Dermis blood vessel endothelial cell (primary cell): ENCODE measurements at regions not wholly inside any gene's neighbourhood (a gene's known extent, or its start where the extent isn't known, plus 50 kb on each side); places are given as distances from the start of the nearest gene placed in this dataset.
"Not testable (repeated sequence)": the region's sequence is repeated elsewhere in the genome, so short reads cannot be mapped to it uniquely, and the experiment has no call there.

Experiments
- DNase-seq: peaks from one replicate; pipeline ENCODE4 v3.0.0; 2010

DNA sequence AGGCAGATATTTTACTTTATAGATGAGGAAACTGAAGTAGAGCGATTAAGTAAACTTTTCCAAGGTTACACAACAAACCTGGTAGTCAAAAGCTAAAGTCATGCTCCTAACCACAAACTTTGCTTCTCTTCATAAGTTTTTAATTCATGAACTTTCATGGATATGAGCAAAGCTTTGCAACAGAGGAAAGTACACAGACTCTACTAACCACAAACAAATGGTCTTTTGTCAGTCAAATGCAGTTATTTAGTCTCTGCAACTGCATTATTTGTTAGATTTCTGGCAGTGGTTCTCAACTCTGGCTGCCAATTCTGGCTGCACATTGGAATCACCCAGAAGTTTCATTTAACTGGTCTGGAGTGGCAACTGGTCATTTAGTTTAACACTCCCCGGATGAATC lies 140.6 kb upstream of the TMEM168 start:
- no peak for DNase-seq

DNA sequence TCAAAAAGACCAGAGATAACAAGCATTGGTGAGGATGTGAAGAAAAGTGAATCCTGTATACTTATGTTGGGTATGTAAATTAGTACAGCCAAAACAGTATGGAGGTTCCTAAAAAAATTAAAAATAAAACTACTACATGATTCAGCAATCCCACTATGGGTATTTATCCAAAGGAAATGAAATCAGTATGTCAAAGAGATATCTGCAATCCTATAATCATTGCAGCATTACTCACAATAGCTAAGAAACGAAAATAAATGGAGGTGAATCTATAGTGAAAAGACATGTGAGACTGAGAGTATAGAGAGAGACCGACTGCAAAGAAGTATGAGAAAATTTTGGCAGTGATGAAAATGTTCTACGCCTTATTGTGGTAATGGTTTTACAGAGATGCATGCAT lies 139.2 kb upstream of the TMEM168 start:
- no peak for DNase-seq

DNA sequence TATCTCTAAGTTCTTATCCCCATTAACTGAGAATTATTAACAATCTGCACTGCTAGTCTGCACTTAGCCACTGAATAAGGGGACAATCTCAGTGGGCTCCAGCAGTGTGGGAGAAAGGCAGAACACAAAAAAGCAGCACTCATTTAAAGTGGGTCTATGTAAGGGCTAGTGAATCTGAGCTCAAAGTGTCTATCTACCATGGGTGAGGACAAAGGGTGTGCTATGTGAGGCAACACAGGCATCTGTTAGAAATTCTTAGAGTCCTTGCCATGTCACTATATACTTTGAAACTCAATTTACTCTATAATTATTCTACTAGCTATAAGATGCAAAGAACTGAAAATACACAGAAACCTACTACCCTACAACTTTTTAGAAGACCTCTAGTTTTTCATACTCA lies 135.8 kb upstream of the TMEM168 start:
- DNase-seq: no peak

DNA sequence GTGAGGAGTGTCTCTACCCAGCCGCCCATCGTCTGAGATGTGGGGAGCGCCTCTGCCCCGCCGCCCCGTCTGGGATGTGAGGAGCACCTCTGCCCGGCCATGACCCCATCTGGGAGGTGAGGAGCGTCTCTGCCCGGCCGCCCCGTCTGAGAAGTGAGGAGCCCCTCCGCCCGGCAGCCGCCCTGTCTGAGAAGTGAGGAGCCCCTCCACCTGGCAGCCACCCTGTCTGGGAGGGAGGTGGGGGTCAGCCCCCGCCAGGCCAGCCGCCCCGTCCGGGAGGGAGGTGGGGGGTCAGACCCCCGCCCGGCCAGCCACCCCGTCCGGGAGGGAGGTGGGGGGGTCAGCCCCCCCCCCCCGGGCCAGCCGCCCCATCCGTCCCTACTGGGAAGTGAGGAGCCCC lies 132.4 kb upstream of the TMEM168 start:
- not testable (repeated sequence) for DNase-seq

DNA sequence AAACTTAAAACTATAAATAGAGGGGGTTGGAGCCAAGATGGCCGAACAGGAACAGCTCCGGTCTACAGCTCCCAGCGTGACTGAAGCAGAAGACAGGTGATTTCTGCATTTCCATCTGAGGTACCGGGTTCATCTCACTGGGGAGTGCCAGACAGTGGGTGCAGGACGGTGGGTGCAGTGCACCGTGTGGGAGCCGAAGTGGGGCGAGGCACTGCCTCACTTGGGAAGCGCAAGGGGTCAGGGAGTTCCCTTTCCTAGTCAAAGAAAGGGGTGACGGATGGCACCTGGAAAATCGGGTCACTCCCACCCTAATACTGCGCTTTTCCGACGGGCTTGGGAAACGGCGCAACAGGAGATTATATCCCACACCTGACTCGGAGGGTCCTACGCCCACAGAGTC lies 126.2 kb upstream of the TMEM168 start:
- not testable (repeated sequence) for DNase-seq

DNA sequence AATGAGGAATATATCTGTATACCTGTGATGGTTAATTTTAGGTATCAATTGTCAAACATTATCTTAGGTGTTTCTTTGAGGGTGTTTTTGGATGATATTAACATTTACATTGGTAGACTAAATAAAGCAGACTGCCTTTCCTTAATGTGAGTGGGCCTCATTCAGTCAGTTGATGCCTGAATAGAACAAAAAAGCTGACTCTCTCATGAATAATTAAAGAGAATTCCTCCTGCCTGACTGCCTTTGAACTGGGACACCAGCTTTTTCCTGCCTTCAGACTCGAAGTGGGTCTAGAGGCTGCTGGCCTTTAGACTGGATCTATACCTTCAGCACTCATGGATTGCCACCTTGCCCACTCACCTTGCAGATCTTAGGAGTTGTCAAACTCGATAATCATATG lies 117.9 kb upstream of the TMEM168 start:
- DNase-seq: no peak

DNA sequence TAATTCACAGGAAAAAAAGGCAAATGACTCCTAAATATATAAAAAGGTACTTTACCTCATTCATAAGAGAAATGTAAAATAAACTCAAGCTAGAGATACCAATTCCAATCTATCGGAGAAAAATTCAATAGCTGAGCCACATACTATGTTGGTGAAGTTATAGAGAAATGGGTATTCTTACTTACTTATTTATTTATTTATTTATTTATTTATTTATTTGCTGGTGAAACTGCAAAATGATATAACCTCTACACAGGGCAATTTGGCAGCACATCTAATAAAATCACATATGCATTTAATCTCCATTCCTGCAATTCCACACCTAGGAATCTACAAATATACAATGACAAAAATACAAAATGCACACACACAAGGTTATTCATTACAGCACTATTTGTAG lies 117.5 kb upstream of the TMEM168 start:
- DNase-seq: no peak

DNA sequence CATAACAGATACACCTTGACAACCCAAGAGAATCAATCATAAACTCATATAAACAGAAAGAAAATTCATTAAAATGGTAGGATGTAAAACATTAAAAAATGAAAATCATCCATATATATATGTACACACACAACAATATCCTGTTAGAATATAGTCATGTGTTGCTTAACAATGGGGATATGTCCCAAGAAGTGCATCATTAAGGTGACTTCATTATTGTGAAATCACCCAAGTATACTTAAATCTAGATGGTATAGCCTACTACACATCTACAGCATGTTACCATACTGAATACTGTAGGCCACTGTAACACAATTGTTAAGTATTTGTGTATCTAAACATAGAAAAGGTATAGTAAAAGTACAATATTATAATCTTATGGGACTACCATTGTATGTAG lies 115.8 kb upstream of the TMEM168 start:
- no peak for DNase-seq

DNA sequence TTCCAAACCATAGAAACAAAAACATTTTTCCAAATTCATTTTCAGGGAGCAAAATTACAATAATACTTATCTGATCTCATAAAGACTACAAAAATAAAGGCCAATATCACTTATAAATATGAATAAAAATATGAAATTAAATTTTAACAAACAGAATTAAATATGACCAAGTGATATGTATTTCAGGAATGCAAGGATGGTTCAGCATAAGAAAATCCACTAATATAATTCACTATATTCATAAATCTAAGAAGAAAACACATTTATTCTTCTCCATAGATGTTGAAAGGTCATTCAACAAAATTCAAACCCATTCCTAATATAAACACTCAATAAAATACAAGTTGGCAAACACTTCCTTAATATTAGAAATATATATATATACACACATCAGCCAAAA lies 115.2 kb upstream of the TMEM168 start:
- no peak for DNase-seq

DNA sequence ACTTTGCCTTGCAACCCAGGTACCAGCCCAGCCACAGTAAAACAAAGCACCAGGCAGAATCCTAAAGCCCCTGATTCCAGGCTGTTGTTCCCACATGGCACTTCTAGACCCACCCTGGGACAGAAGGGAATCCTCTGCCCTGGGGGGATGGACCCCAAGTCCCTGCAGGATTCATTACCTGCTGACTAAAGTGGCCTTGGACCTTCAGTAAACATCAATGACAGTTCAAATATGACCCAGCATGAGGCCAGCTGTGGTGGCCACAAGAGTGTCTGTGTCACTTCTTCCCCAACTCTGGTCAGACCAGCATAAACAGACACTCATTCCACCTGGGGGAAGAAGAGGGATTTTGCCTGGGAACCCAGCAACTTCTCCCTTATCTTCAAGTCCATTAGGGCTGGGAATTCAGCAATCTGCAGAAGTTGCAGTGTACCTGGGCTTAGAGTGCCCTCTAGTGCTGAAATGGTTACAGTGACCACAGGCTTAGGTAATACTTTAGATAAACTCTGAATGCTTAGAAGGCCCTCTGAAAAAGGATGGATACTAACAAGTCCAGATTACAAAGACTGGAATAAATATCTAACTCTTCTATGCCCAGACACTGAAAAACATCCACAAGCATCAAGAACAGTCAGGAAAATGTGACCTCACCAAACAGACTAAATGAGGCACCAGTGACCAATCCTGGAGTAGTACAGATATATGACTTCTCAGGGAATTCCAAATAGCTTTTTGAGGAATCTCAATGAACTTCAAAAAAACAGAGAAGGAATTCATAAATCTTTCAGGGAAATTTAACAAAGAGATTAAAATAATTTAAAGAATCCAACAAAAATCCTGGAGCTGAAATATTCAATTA lies 108.5 kb upstream of the TMEM168 start:
- DNase-seq: peak; percentile 85

DNA sequence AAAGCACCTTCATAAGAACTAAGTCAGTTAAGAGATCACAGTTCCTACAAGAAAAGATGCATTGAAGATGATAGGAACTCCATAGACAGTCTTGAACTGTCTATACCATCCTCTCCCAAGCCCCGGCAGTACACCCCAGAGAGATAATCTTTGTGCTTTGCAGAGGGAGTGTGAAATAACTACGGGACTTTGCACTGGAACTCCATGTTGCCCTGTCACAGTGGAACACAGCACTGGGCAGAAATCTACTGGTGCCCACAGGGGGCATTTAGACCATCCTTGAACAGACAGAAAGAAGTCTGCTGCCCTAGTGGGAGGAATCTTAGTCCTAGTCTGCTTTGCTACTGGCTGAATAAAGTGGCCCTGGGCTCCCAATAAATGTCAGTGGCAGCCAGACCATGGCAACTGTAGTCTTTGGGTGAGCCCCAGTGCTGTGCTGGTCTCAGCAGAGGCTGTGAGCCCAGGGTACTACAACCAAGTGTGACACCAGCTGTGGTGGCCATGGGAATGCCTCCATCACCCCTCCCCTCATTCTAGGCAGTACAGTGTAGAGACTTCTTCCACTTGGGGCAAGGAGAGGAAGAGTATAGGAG lies 107.7 kb upstream of the TMEM168 start:
- DNase-seq: no peak

DNA sequence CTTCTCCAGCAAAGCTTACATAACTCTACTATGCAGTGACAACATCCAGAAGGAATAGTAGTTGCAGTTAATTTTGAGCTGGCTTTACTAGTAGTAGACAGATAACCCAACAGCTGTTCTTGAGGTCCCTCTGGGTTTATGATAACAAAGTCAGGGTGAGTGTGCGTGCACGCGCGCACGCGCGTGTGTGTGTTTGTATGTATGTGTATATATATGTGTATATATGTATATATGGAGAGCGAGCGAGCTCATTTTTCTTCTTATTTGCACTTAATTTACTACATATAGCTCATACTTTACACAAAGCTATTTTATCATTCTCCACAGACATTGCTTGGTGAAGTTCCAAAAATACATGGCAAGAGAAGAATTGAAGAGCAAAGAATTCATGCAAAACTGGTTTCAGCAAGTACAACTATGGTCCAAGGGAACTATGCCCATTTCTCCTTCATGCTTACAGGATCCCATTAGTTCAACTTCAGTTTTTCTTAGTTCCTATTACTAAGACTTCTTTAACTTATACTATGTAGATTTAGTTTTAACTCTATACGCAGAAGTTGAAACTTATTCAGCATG lies 105.9 kb upstream of the TMEM168 start:
- DNase-seq: no peak

DNA sequence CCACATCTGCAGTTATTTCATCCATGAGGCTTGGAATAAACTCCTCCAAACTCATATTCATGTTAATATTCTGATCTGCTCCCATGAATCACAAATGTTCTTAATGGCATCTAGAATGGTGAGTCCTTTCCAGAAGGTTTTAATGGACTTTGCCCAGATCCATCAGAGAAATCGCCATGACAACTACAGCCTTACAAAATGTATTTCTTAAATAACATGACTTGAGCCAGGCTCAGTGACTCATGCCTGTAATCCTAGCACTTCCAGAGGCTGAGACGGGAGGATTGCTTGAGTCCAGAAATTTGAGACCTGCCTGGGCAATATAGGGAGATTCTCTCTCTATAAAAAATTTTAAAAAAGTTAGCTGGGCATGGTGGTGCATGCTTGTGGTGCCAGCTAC lies 102.1 kb upstream of the TMEM168 start:
- DNase-seq: peak; percentile 4

DNA sequence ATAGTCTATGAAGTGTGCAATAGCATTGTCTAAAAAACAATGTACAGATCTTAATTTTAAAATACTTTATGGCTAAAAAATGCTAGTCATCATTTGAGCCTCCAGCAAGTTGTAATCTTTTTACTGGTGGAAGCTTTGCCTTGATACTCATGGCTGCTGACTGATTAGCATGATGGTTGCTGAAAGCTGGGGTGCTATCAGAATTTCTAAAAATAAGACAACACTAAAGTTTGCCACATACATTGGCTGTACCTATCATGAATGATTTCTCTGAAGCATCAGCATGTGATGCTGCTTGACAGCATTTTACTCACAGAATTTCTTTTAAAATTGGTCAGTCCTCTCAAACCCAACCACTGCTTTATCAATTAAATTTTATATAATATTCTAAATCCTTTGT lies 101.5 kb upstream of the TMEM168 start:
- no peak for DNase-seq

DNA sequence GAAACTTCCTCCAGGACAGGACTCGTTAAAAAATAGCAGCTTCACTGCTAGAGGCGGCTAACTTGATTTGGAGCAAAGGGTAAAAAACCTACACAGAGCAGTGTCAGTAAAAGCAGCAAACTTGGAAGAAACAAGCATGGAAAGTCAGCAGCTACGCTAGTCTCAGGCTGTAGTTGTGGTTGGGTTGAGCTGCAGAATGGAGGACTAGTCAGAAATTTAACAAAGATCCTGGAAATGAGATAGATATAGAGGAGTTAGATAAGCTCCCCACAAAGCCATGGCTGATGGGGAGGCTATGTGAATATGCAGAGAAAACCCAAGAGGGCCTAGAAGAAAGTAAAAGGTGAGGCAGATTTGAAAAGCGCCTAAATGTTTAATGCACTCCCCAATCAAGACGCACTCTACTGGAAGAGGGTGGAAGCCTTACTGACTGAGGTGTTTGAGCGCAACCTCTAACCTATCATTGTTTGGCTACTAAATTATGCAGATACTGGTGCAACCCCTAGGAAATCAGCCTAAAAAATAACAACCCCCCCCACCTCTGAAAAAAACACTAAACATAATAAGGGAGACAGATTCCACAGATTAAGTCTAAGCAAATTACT lies 99.7 kb upstream of the TMEM168 start:
- DNase-seq: no peak

DNA sequence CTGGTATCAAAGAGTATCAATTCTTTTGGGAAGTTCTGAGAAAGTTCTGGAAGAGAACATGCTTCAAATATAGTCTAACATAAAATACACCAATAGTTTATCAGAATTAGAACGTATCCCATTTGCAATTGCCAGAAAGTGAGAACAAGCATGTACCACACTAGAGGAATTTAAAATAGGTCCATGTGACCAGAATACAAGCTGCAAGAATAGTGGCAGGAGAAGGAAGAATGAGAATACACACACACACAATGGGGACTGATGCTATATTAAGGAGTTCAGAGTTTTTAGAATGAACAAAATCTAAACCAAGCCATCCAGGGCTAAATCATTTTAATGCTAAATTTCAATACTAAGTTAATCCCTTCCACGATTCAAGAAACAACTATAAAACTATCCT lies 99.1 kb upstream of the TMEM168 start:
- no peak for DNase-seq

DNA sequence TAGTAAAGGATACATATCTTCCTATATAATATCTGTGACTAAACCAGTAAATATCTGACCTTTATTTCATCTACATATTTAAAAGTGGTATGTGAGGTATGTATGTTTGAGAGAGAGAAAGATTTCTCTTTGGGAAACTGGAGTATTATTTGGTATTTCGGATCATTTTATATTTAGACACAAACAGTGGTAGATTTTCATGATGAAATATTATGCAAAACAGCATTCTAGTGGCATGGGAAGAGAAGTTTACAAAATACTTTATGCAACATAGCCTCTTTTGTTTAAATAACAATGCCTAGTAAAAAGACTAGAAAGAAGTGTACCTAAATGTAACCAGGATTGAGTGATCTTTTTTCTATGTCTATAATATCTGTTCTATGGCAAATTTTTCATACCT lies 98.6 kb upstream of the TMEM168 start:
- DNase-seq: no peak

DNA sequence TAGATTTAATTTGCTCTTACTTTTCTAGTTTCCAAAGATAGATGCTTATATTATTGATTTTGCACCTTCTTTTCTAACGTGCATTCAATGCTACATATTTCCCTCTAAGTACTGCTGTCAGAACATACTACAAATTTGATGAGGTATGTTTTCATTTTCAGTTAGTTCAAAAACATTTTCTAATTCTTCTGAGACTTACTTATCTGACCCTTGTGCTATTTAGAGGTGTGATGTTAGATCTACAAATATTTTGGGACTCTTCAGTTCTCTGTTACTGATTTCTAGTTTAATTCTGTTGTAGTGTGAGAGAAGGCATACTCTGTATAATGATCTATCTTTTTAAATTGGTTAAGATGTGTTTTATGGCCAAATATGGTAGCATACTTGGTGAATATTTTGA lies 97.8 kb upstream of the TMEM168 start:
- DNase-seq: no peak

DNA sequence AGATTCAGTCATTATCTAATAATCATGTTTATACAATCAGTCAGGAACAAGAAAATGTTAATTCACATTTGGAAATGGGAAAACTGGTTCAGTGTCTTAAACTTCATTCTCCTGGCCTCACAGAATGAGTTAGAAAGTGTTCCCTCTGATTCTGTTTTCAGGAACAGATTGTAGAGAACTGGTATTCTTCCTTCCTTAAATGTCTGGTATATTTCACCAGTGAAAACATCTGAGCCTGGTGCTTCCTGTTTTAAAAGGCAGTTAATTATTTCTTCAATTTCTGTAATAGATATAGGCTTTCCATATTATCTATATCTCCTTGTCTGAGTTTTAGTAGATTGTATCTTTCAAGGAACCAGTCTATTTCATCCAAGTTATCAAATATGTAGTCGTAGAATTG lies 97.1 kb upstream of the TMEM168 start:
- no peak for DNase-seq

DNA sequence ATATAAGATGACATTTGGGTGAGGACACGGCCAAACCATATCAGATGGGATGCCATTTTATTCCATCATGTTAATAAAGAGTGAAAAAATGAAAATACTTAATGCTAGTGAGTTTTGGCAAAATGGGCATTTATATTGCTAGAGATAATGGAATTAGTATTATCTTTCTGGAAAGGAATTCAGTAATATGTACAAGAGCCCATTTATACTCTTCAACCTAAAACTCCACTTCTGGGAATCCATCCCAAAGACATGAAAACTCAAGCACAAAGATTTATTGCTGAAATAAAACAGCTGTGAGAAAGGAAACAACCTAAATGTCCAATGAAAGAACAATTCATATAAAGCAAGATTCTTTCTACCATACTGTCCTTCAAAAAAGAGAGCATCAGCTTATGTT lies 96.0 kb upstream of the TMEM168 start:
- DNase-seq: no peak

DNA sequence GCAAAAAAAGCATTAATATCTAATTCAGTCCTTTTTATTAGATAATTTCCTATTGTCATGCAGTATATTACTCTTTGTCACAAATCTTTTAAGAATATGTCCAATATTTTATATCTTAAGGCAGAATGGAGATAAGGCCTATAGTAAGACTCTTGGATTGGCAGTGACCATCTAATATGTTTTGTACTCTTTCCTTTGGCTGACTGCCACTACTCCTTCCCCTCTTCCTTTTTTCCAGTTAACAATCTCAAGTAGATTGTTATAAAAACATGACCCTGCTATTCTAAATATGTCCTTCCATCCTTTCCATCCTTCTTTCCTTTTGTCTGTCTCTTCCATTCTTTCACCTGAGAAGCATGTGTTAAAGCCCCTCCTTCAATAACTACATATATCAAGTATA lies 92.8 kb upstream of the TMEM168 start:
- peak; percentile 5 for DNase-seq

DNA sequence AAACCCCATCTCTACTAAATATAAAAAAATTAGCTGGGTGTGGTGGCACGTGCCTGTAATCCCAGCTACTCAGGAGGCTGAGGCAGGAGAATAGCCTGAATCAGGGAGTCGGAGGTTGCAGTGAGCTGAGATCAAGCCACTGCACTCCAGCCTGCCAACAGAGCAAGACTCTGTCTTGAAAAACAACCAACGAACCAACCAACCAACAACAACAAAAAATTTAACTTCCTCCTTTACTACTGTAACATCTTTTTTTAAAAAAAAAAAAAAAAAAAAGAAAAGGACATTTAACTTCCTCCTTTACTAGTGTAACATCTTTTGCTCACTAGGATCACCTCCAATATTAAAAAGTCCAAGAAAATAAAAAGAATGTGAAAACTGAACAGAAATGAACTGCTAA lies 92.3 kb upstream of the TMEM168 start:
- DNase-seq: no peak

DNA sequence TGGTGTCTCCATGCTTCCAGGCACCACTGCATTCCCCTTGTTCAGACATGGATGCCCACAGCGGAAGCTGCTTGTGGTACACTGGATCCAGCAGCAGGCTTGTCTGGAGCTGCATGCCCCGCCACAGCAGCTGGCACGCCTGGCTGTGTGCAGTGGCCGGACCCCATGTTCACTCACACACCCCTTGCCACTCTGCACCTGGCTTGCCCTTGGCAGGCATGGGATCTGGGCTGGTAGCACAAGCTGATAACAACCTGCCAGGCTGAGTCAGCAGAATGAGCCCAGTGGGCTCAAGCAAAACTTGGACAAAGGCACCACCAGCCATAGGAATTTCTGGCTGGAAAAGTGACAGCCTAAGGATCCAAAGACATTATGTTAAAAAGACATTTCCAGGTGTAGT lies 91.8 kb upstream of the TMEM168 start:
- DNase-seq: no peak
